H1 (cell line): ENCODE measurements at regions not wholly inside any gene's neighbourhood (a gene's known extent, or its start where the extent isn't known, plus 50 kb on each side); places are given as distances from the start of the nearest gene placed in this dataset.

Source experiments
- CTCF ChIA-PET: fragments of 300-600 bp; sonication (Branson Sonifier 250); formaldehyde crosslinking; loops from one replicate; lab custom pipeline; 2021; ENCODE audit not compliant: partially characterized antibody; lab: Charles Lee
- POLR2A ChIA-PET: fragments of 300-600 bp; sonication (Branson Sonifier 250); formaldehyde crosslinking; loops from one replicate; lab custom pipeline; 2021; ENCODE audit warnings: inconsistent platforms; ENCODE audit not compliant: partially characterized antibody; lab: Charles Lee
- DNase-seq, 2 experiments: peaks; one replicate each; pipeline versions ENCODE4 v3.0.0 to v3.0.0-alpha.2; 2010 to 2022; ENCODE audit warnings: low spot score in 2 of 2, low read depth in 1 of 2, mixed read lengths in 1 of 2
- FAIRE-seq: peaks from 2 replicates; lab custom pipeline; 2011; peaks lifted over from hg19 to GRCh38; lab: Jason Lieb, UNC
- H2AFZ ChIP-seq: 2 replicates; pipeline ENCODE4 v1.8.1; 2012; ENCODE audit warnings: low read length, inconsistent platforms
- H2AK5ac ChIP-seq: 2 replicates; pipeline ENCODE4 v1.6.1; 2013; ENCODE audit warnings: low read depth, low read length
- H2BK120ac ChIP-seq: replicated peaks from 2 replicates; pipeline ENCODE3; 2013; ENCODE audit warnings: low read depth, low read length, inconsistent platforms
- H2BK12ac ChIP-seq: 2 replicates; pipeline ENCODE4 v1.6.1; 2013; ENCODE audit warnings: low read depth, low read length
- H2BK15ac ChIP-seq: 2 replicates; pipeline ENCODE4 v1.6.1; 2013; ENCODE audit warnings: low read length
- H2BK20ac ChIP-seq: 2 replicates; pipeline ENCODE4 v1.6.1; 2013; ENCODE audit warnings: low read length
- H2BK5ac ChIP-seq: 2 replicates; pipeline ENCODE4 v1.6.1; 2013; ENCODE audit warnings: low read depth, low read length
- H3K14ac ChIP-seq: 2 replicates; pipeline ENCODE4 v1.6.1; 2013; ENCODE audit warnings: inconsistent platforms; ENCODE audit not compliant: insufficient read length
- H3K18ac ChIP-seq: 2 replicates; pipeline ENCODE4 v1.6.1; 2013; ENCODE audit warnings: low read length; ENCODE audit errors: extremely low read depth
- H3K23ac ChIP-seq: 2 replicates; pipeline ENCODE4 v1.6.1; 2013; ENCODE audit warnings: inconsistent platforms; ENCODE audit not compliant: insufficient read length
- H3K23me2 ChIP-seq: 2 replicates; pipeline ENCODE4 v1.6.1; 2013; ENCODE audit warnings: low read depth, low read length
- H3K27ac ChIP-seq: 2 replicates; pipeline ENCODE4 v1.6.1; 2011; ENCODE audit warnings: low read depth, low read length, inconsistent platforms
- H3K27me3 ChIP-seq, 4 experiments: replicated peaks in 1 of 4; 1 replicate in 1 of 4; 2 replicates in 3 of 4; pipeline versions ENCODE4 v1.6.1 to v1.8.1; 2011 to 2013; ENCODE audit warnings: low read length in 3 of 4, mild to moderate bottlenecking in 3 of 4, inconsistent platforms in 2 of 4, mixed read lengths in 2 of 4, moderate library complexity in 1 of 4; ENCODE audit not compliant: control insufficient read depth in 3 of 4, insufficient read depth in 3 of 4; ENCODE audit errors: extremely low read depth in 1 of 4
- H3K36me3 ChIP-seq, 4 experiments: 2 replicates each; pipeline versions ENCODE4 v1.6.1 to v1.8.1; 2011 to 2013; ENCODE audit warnings: mild to moderate bottlenecking in 4 of 4, low read length in 3 of 4, moderate library complexity in 2 of 4, control low read depth in 1 of 4, inconsistent platforms in 1 of 4; ENCODE audit not compliant: insufficient read depth in 4 of 4, control insufficient read depth in 2 of 4
- H3K4ac ChIP-seq: replicated peaks from 2 replicates; pipeline ENCODE3; 2013; ENCODE audit warnings: low read length, low read depth, mixed read lengths, inconsistent platforms; ENCODE audit not compliant: insufficient read length
- H3K4me1 ChIP-seq, 4 experiments: replicated peaks in 1 of 4; 1 replicate in 1 of 4; 2 replicates in 3 of 4; pipeline versions ENCODE4 v1.6.1 to v1.8.1; 2011 to 2013; ENCODE audit warnings: low read length in 3 of 4, inconsistent platforms in 2 of 4, mixed read lengths in 1 of 4; ENCODE audit not compliant: insufficient read depth in 4 of 4, control insufficient read depth in 3 of 4
- H3K4me2 ChIP-seq, 2 experiments: 2 replicates each; pipeline versions ENCODE4 v1.6.1 to v1.8.1; 2011 to 2013; ENCODE audit warnings: low read depth in 2 of 2, low read length in 2 of 2, control low read depth in 1 of 2, inconsistent platforms in 1 of 2, mild to moderate bottlenecking in 1 of 2; ENCODE audit not compliant: insufficient read depth in 1 of 2
- H3K4me3 ChIP-seq, 4 experiments: fragments of 200-600, 300-600 bp in 1 of 4; sonication (generic), shearing (Covaris generic), sonication (Bioruptor Twin) in 1 of 4; 2 replicates each; pipeline versions ENCODE4 v1.5.1 to v1.8.1; 2011 to 2016; ENCODE audit warnings: low read length in 4 of 4, low read depth in 3 of 4, control low read depth in 2 of 4, inconsistent platforms in 2 of 4, mild to moderate bottlenecking in 2 of 4, mixed read lengths in 1 of 4, moderate library complexity in 1 of 4; ENCODE audit not compliant: insufficient read depth in 2 of 4; ENCODE audit errors: extremely low read depth in 1 of 4
- H3K56ac ChIP-seq: replicated peaks from 2 replicates; pipeline ENCODE3; 2013; ENCODE audit warnings: low read depth, mild to moderate bottlenecking, mixed read lengths, low read length, inconsistent platforms; ENCODE audit not compliant: insufficient read length
- H3K79me1 ChIP-seq: 2 replicates; pipeline ENCODE4 v1.6.1; 2013; ENCODE audit warnings: low read depth, low read length, control low read depth
- H3K79me2 ChIP-seq, 2 experiments: 2 replicates each; pipeline versions ENCODE4 v1.6.1 to v1.8.1; 2012 to 2013; ENCODE audit warnings: low read length in 2 of 2, mild to moderate bottlenecking in 2 of 2, inconsistent platforms in 1 of 2; ENCODE audit not compliant: insufficient read depth in 2 of 2, control insufficient read depth in 1 of 2
- H3K9ac ChIP-seq, 4 experiments: replicated peaks in 1 of 4; 1 replicate in 1 of 4; 2 replicates in 3 of 4; pipeline versions ENCODE4 v1.6.1 to v1.8.1; 2011 to 2013; ENCODE audit warnings: low read depth in 3 of 4, low read length in 3 of 4, control low read depth in 2 of 4, mild to moderate bottlenecking in 2 of 4, moderate library complexity in 2 of 4, inconsistent platforms in 1 of 4; ENCODE audit errors: extremely low read depth in 1 of 4
- H3K9me3 ChIP-seq, 2 experiments: 2 replicates each; pipeline versions ENCODE4 v1.6.1 to v1.8.1; 2012 to 2013; ENCODE audit warnings: mild to moderate bottlenecking in 2 of 2, moderate library complexity in 2 of 2, control low read depth in 1 of 2, inconsistent platforms in 1 of 2, low read depth in 1 of 2, low read length in 1 of 2, mixed read lengths in 1 of 2; ENCODE audit not compliant: insufficient read depth in 2 of 2
- H4K20me1 ChIP-seq, 2 experiments: replicated peaks in 1 of 2; 2 replicates each; pipeline versions ENCODE3 to v1.8.1; 2011 to 2013; ENCODE audit warnings: inconsistent platforms in 2 of 2, low read length in 2 of 2, mild to moderate bottlenecking in 1 of 2; ENCODE audit not compliant: insufficient read depth in 2 of 2, control insufficient read depth in 1 of 2
- H4K5ac ChIP-seq: 2 replicates; pipeline ENCODE4 v1.6.1; 2013; ENCODE audit warnings: low read length, low read depth, mixed read lengths, inconsistent platforms; ENCODE audit not compliant: insufficient read length
- H4K8ac ChIP-seq: 2 replicates; pipeline ENCODE4 v1.8.0; 2013; ENCODE audit warnings: mild to moderate bottlenecking, moderate library complexity, low read length, inconsistent platforms; ENCODE audit not compliant: insufficient read depth; ENCODE audit errors: extremely low read depth
- H4K91ac ChIP-seq: replicated peaks from 2 replicates; pipeline ENCODE3; 2013; ENCODE audit warnings: low read length, mixed read lengths, inconsistent platforms; ENCODE audit not compliant: insufficient read length
- ASH2L ChIP-seq: fragments of 200-600, 300-600 bp; sonication (generic); IDR thresholded peaks from one replicate; pipeline ENCODE4 v1.7.1; 2017; ENCODE audit warnings: low read length
- BCL11A ChIP-seq, 2 experiments: IDR thresholded peaks; one replicate each; pipeline ENCODE4 v1.6.1; 2011; ENCODE audit warnings: low read depth in 2 of 2, low read length in 2 of 2, mild to moderate bottlenecking in 2 of 2
- BRCA1 ChIP-seq: IDR thresholded peaks from 2 replicates; pipeline ENCODE4 v1.6.1; 2012; ENCODE audit warnings: low read depth, low read length, improper control_type of control experiment
- CHD1 ChIP-seq: IDR thresholded peaks from 2 replicates; pipeline ENCODE4 v1.6.1; 2012; ENCODE audit warnings: low read depth, low read length, improper control_type of control experiment
- CHD2 ChIP-seq: IDR thresholded peaks from 2 replicates; pipeline ENCODE4 v1.6.1; 2012; ENCODE audit warnings: low read length, improper control_type of control experiment
- GABPA ChIP-seq: IDR thresholded peaks from 2 replicates; pipeline ENCODE4 v1.6.1; 2011; ENCODE audit warnings: mild to moderate bottlenecking, low read length, moderate library complexity, borderline replicate concordance; ENCODE audit not compliant: insufficient read depth
- PHF8 ChIP-seq: fragments of 200-600 bp; sonication (generic); conservative IDR thresholded peaks from 2 replicates; pipeline ENCODE4 v1.7.1; 2012; ENCODE audit warnings: low read depth, mild to moderate bottlenecking, inconsistent platforms, low read length, moderate library complexity
- RAD21 ChIP-seq, 2 experiments: IDR thresholded peaks in 1 of 2; conservative IDR thresholded peaks in 1 of 2; 2 replicates each; pipeline ENCODE4 v1.6.1; 2011; ENCODE audit warnings: low read depth in 2 of 2, low read length in 2 of 2, improper control_type of control experiment in 1 of 2, inconsistent platforms in 1 of 2, mild to moderate bottlenecking in 1 of 2, moderate library complexity in 1 of 2
- SAP30 ChIP-seq: fragments of 300-600 bp; sonication (generic); IDR thresholded peaks from 2 replicates; pipeline ENCODE4 v1.7.1; 2012; ENCODE audit warnings: low read length, moderate library complexity, mild to moderate bottlenecking, inconsistent platforms; ENCODE audit not compliant: insufficient read depth, insufficient replicate concordance
- SIRT6 ChIP-seq: IDR thresholded peaks from one replicate; pipeline ENCODE4 v1.7.1; 2012; ENCODE audit warnings: low read length, inconsistent platforms
- SP2 ChIP-seq: IDR thresholded peaks from 2 replicates; pipeline ENCODE4 v1.6.1; 2012; ENCODE audit warnings: mild to moderate bottlenecking, low read length, inconsistent platforms
- SP4 ChIP-seq: IDR thresholded peaks from 2 replicates; pipeline ENCODE4 v1.6.1; 2012; ENCODE audit warnings: low read length, inconsistent platforms
- TAF7 ChIP-seq: optimal IDR thresholded peaks from 2 replicates; pipeline ENCODE3; 2011; ENCODE audit warnings: low read depth, mild to moderate bottlenecking, inconsistent platforms, low read length, moderate library complexity, borderline replicate concordance
- WGBS, 2 experiments: shearing (Covaris generic) in 1 of 2; methylation state at CpG; one replicate each; pipeline versions ENCODE4 v1.1.6 to v1.1.7; 2013 to 2015; ENCODE audit warnings: low lambda C conversion rate in 2 of 2, mixed read lengths in 2 of 2, inconsistent platforms in 1 of 2, low coverage in 1 of 2, missing lambda C conversion rate in 1 of 2; ENCODE audit not compliant: insufficient replicate concordance in 2 of 2, insufficient coverage in 1 of 2, insufficient read length in 1 of 2; ENCODE audit errors: extremely low coverage in 1 of 2, missing lambda C conversion rate in 1 of 2; 5-methylcytosine and 5-hydroxymethylcytosine counted together
- TF ChIP-seq, protein P1 (sequence below): IDR thresholded peaks from 2 replicates; pipeline ENCODE4 v1.6.1; 2011; ENCODE audit warnings: low read length, improper control_type of control experiment

DNA sequence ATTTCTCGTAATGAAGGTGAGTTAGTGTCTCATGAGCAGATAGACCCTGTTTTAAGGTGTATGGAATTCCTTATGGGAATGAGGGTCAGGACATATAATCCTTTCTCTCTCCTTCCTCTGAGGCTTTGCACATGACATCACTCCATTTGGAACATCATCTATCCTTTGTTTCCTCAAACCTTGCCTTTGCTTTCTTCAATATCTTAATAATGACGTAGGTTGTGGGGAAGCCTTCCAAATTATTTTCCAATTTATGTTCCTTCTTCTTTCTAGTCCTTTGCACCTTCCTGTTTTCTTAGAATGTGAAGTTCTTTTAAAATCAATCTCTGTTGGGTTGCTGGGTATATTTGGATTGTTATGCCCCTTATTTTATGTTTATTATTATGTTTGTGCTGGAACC, 502.9 kb upstream of the STXBP6 start:
- no peak for TF ChIP-seq SP4
- no peak for TF ChIP-seq SP2
- TF ChIP-seq GABPA = no peak
- TF ChIP-seq SAP30 = no peak
- TF ChIP-seq, protein P1, sequence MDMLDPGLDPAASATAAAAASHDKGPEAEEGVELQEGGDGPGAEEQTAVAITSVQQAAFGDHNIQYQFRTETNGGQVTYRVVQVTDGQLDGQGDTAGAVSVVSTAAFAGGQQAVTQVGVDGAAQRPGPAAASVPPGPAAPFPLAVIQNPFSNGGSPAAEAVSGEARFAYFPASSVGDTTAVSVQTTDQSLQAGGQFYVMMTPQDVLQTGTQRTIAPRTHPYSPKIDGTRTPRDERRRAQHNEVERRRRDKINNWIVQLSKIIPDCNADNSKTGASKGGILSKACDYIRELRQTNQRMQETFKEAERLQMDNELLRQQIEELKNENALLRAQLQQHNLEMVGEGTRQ = no peak
- TF ChIP-seq SIRT6 = no peak
- TF ChIP-seq CHD1 = no peak
- no peak for TF ChIP-seq ASH2L
- TF ChIP-seq RAD21 (IDR thresholded peaks at IDR 0.05 in 1 of 2, conservative IDR thresholded peaks at IDR 0.05 in 1 of 2; ENCODE audit: low read depth in 2 of 2, low read length in 2 of 2) = no peak
- TF ChIP-seq CHD2 = no peak
- TF ChIP-seq BRCA1 = no peak
- no peak for TF ChIP-seq PHF8
- TF ChIP-seq BCL11A (IDR thresholded peaks at IDR 0.05; ENCODE audit: low read depth in 2 of 2, low read length in 2 of 2) = no peak
- no peak for TF ChIP-seq TAF7
- WGBS, 2 experiments = 51% methylated on average over 2 of the region's 2 CpGs; no CpG with 5 or more reads in 1 of the 2 experiments
- Histone ChIP-seq H3K56ac (no peak overlapping the region), H3K27ac (no peak overlapping the region), H3K4ac (no peak overlapping the region), H2AFZ (no peak overlapping the region), H3K23ac (no peak overlapping the region), H3K9me3 (no peaks in the 10 kb centered on the region), H3K9ac (no peak overlapping the region), H2BK12ac (no peak overlapping the region), H3K18ac (no peak overlapping the region), H2BK120ac (no peak overlapping the region), H3K27me3 (no peaks in the 10 kb centered on the region), H4K91ac (no peak overlapping the region), H2AK5ac (no peak overlapping the region), H4K8ac (no peak overlapping the region), H2BK5ac (no peak overlapping the region), H2BK20ac (no peak overlapping the region), H4K5ac (no peak overlapping the region), H3K4me3 (no peak overlapping the region), H3K79me2 (no peaks in the 10 kb centered on the region), H3K4me2 (no peak overlapping the region), H4K20me1 (no peaks in the 10 kb centered on the region), H3K4me1 (peaks cover 0 to 2% (median 0%) of the 10 kb centered on the region in 4 experiments; a peak in 1 of 7 replicates), H3K79me1 (no peaks in the 10 kb centered on the region), H2BK15ac (no peak overlapping the region), H3K14ac (no peak overlapping the region), H3K23me2 (no peaks in the 10 kb centered on the region), H3K36me3 (no peaks in the 10 kb centered on the region)
- no peak for FAIRE-seq
- no peak for DNase-seq
- ChIA-PET POLR2A (no interaction called here), CTCF (no interaction called here)
